SK-N-SH treated with all-trans-retinoic acid at 6 μM for 48 hours (cell line): ENCODE measurements at regions not wholly inside any gene's neighbourhood (a gene's known extent, or its start where the extent isn't known, plus 50 kb on each side); places are given as distances from the start of the nearest gene placed in this dataset.

ENCODE experiments used
- ATAC-seq: fragments of 200-7000 bp; cut with Tn5 transposase; 3 replicates; pipeline ENCODE4 v1.9.1; 2020; ENCODE audit warnings: mild to moderate bottlenecking, moderate library complexity
- ARNTL ChIP-seq: fragments of 450-650 bp; formaldehyde crosslinking; IDR thresholded peaks from 2 replicates; pipeline ENCODE4 v1.5.0; 2020; ENCODE audit warnings: low read depth, mild to moderate bottlenecking, moderate library complexity, borderline replicate concordance
- BACH2 ChIP-seq: fragments of 250-450 bp; sonication (Bioruptor Pico); IDR thresholded peaks from 2 replicates; pipeline ENCODE4 v1.9.0; 2021; ENCODE audit warnings: mild to moderate bottlenecking, borderline replicate concordance
- ESRRG ChIP-seq: fragments of 250-450 bp; sonication (Bioruptor Pico); IDR thresholded peaks from 2 replicates; pipeline ENCODE4 v1.6.1; 2021; ENCODE audit warnings: mild to moderate bottlenecking
- GLIS3 ChIP-seq: fragments of 250-450 bp; sonication (Bioruptor Pico); IDR thresholded peaks from 2 replicates; pipeline ENCODE4 v1.5.0; 2020; ENCODE audit warnings: mild to moderate bottlenecking, moderate library complexity
- ISL1 ChIP-seq: fragments of 250-450 bp; sonication (Bioruptor Pico); IDR thresholded peaks from 2 replicates; pipeline ENCODE4 v2.1.2; 2022; ENCODE audit warnings: mild to moderate bottlenecking, moderate library complexity
- PPARA ChIP-seq: fragments of 250-450 bp; sonication (Bioruptor Pico); IDR thresholded peaks from 2 replicates; pipeline ENCODE4 v1.5.0; 2020; ENCODE audit warnings: mild to moderate bottlenecking, borderline replicate concordance
- SNAI2 ChIP-seq: fragments of 250-450 bp; sonication (Bioruptor Pico); IDR thresholded peaks from 2 replicates; pipeline ENCODE4 v1.5.0; 2020; ENCODE audit warnings: mild to moderate bottlenecking, moderate library complexity
- TCF4 ChIP-seq: fragments of 250-450 bp; sonication (Bioruptor Pico); IDR thresholded peaks from 2 replicates; pipeline ENCODE4 v1.8.0; 2021; ENCODE audit warnings: mild to moderate bottlenecking, moderate library complexity, borderline replicate concordance
- TOX ChIP-seq: fragments of 250-450 bp; sonication (Bioruptor Pico); IDR thresholded peaks from 2 replicates; pipeline ENCODE4 v1.8.0; 2021; ENCODE audit warnings: mild to moderate bottlenecking, moderate library complexity, borderline replicate concordance
- TSHZ2 ChIP-seq: fragments of 250-450 bp; sonication (Bioruptor Pico); IDR thresholded peaks from 2 replicates; pipeline ENCODE4 v1.5.0; 2020; ENCODE audit warnings: mild to moderate bottlenecking, moderate library complexity
- ZC3H10 ChIP-seq: fragments of 250-450 bp; sonication (Bioruptor Pico); IDR thresholded peaks from 2 replicates; pipeline ENCODE4 v1.5.1; 2021; ENCODE audit warnings: mild to moderate bottlenecking, moderate library complexity
- ZFP30 ChIP-seq: fragments of 450-650 bp; formaldehyde crosslinking; IDR thresholded peaks from 2 replicates; pipeline ENCODE4 v1.5.0; 2022; ENCODE audit warnings: mild to moderate bottlenecking, moderate library complexity
- ZNF565 ChIP-seq: fragments of 450-650 bp; formaldehyde crosslinking; conservative IDR thresholded peaks from 2 replicates; pipeline ENCODE4 v1.5.0; 2020; ENCODE audit warnings: low read depth, mild to moderate bottlenecking, moderate library complexity
- ZNF70 ChIP-seq: fragments of 450-650 bp; formaldehyde crosslinking; IDR thresholded peaks from 2 replicates; pipeline ENCODE4 v1.5.0; 2020; ENCODE audit warnings: mild to moderate bottlenecking, moderate library complexity
- ZNF8 ChIP-seq: fragments of 450-650 bp; formaldehyde crosslinking; IDR thresholded peaks from 2 replicates; pipeline ENCODE4 v1.5.0; 2020; ENCODE audit warnings: mild to moderate bottlenecking, moderate library complexity
- TF ChIP-seq, protein P1 (sequence below): fragments of 250-450 bp; sonication (Bioruptor Pico); IDR thresholded peaks from 2 replicates; pipeline ENCODE4 v1.5.1; 2020; ENCODE audit warnings: low read depth, mild to moderate bottlenecking, moderate library complexity
- TF ChIP-seq, protein P2 (sequence below): fragments of 250-450 bp; sonication (Bioruptor Pico); IDR thresholded peaks from 2 replicates; pipeline ENCODE4 v1.5.1; 2021; ENCODE audit warnings: mild to moderate bottlenecking, moderate library complexity
- TF ChIP-seq, protein P3 (sequence below): fragments of 250-450 bp; sonication (Bioruptor Pico); IDR thresholded peaks from 2 replicates; pipeline ENCODE4 v1.8.0; 2021; ENCODE audit warnings: low read depth, mild to moderate bottlenecking, moderate library complexity, borderline replicate concordance

DNA sequence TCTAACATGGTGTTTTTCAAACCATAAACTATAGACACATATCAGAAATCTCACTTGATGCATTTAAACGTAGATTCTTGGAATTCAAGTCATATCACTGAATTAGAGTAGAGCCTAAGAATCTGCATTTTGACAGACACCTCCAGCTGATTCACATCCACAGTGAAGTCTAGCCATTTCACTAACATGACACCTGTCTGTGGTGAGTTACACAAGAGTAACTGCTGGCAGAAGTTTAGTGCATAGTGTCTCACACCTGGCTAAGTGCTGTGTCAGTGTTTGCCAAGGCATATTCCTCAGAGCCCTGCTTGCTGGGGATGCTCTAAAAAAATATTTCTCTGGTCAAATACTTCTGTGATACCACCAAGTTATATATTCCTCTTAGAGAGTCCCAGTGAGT is 237.5 kb upstream of the DIAPH2 start (continued):
- no peak for TF ChIP-seq TSHZ2
- TF ChIP-seq ZC3H10 = no peak

GRCh38 chrX:96449191-96449590 is 235.5 kb upstream of the DIAPH2 start:
- no peak for TF ChIP-seq ARNTL (CRISPR knock-in tag)
- TF ChIP-seq, protein P1, sequence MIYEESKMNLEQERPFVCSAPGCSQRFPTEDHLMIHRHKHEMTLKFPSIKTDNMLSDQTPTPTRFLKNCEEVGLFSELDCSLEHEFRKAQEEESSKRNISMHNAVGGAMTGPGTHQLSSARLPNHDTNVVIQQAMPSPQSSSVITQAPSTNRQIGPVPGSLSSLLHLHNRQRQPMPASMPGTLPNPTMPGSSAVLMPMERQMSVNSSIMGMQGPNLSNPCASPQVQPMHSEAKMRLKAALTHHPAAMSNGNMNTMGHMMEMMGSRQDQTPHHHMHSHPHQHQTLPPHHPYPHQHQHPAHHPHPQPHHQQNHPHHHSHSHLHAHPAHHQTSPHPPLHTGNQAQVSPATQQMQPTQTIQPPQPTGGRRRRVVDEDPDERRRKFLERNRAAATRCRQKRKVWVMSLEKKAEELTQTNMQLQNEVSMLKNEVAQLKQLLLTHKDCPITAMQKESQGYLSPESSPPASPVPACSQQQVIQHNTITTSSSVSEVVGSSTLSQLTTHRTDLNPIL = no peak
- TF ChIP-seq SNAI2 (CRISPR knock-in tag) = no peak
- no peak for ATAC-seq

DNA sequence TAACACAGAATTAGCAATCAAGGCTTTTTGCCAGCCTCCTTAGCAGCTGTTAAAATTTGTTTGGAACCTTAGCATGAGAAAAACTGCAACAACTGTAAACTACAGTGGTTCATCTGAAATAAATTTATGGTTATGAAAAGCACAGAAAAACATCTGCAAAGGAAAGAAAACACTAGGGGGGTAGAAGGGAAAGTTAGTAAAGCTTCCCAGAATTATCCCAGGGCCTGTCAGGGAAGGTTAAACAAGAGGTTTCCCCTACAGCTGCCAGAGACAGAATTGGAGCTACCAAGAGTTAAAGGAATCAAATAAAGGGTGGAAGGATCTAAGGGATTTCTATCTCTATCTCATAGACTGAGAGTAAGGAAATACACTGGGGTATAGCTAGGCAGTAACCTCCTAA is 234.7 kb upstream of the DIAPH2 start:
- no peak for ATAC-seq
- TF ChIP-seq, protein P2, sequence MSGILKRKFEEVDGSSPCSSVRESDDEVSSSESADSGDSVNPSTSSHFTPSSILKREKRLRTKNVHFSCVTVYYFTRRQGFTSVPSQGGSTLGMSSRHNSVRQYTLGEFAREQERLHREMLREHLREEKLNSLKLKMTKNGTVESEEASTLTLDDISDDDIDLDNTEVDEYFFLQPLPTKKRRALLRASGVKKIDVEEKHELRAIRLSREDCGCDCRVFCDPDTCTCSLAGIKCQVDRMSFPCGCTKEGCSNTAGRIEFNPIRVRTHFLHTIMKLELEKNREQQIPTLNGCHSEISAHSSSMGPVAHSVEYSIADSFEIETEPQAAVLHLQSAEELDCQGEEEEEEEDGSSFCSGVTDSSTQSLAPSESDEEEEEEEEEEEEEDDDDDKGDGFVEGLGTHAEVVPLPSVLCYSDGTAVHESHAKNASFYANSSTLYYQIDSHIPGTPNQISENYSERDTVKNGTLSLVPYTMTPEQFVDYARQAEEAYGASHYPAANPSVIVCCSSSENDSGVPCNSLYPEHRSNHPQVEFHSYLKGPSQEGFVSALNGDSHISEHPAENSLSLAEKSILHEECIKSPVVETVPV = no peak
- no peak for TF ChIP-seq ZNF565 (CRISPR knock-in tag)
- TF ChIP-seq SNAI2 (CRISPR knock-in tag) = no peak
- TF ChIP-seq TCF4 (CRISPR knock-in tag) = no peak
- TF ChIP-seq PPARA (CRISPR knock-in tag) = no peak
- TF ChIP-seq ESRRG (CRISPR knock-in tag) = no peak
- no peak for TF ChIP-seq ZNF8 (CRISPR knock-in tag)

DNA sequence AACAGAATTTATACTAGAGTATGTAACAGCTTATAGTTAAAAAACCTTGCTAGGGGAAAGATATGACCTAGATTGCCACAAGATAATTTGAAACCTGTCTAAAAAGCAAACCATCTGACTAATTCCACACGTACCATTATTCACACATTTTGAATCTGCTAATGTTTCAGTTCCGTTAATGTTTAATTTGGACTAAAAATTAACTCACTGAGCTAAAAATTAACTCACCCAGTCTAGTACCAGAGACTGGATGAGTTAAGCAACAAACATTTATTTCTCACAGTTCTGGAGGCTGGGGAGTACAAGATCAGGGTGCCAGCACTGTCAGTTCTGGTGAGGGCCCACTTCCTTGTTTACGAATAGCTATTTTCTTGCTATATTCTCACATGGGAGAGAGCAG is 231.5 kb upstream of the DIAPH2 start:
- no peak for ATAC-seq
- TF ChIP-seq ISL1 (CRISPR knock-in tag) = no peak
- TF ChIP-seq, protein P3, sequence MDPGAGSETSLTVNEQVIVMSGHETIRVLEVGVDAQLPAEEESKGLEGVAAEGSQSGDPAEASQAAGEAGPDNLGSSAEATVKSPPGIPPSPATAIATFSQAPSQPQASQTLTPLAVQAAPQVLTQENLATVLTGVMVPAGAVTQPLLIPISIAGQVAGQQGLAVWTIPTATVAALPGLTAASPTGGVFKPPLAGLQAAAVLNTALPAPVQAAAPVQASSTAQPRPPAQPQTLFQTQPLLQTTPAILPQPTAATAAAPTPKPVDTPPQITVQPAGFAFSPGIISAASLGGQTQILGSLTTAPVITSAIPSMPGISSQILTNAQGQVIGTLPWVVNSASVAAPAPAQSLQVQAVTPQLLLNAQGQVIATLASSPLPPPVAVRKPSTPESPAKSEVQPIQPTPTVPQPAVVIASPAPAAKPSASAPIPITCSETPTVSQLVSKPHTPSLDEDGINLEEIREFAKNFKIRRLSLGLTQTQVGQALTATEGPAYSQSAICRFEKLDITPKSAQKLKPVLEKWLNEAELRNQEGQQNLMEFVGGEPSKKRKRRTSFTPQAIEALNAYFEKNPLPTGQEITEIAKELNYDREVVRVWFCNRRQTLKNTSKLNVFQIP (CRISPR knock-in tag) = no peak
- TF ChIP-seq ZC3H10 = no peak
- no peak for TF ChIP-seq TSHZ2
- TF ChIP-seq TOX (CRISPR knock-in tag) = no peak
- no peak for TF ChIP-seq ZNF70 (CRISPR knock-in tag)
- TF ChIP-seq, protein P1 = no peak
- TF ChIP-seq, all 23 proteins: peak for 0

GRCh38 chrX:96455078-96455477 is 229.6 kb upstream of the DIAPH2 start:
- no peak for ATAC-seq
- TF ChIP-seq ARNTL (CRISPR knock-in tag) (no peak), BACH2 (CRISPR knock-in tag) (no peak), ZNF565 (CRISPR knock-in tag) (no peak), TOX (CRISPR knock-in tag) (no peak), GLIS3 (no peak), ZFP30 (CRISPR knock-in tag) (no peak)
- TF ChIP-seq, protein P3 (CRISPR knock-in tag) = no peak
- TF ChIP-seq, protein P2 = no peak
